MM.1S (cell line): ENCODE measurements at regions not wholly inside any gene's neighbourhood (a gene's known extent, or its start where the extent isn't known, plus 50 kb on each side); places are given as distances from the start of the nearest gene placed in this dataset.

Source experiments
- DNase-seq: peaks from one replicate; pipeline ENCODE4 v3.0.0-alpha.2; 2015
- H2AFZ ChIP-seq: fragments of 300-600 bp; sonication (generic); 2 replicates; pipeline ENCODE4 v1.6.0; 2016; ENCODE audit warnings: antibody characterized with exemption, low read length
- H3F3A ChIP-seq: fragments of 300-600 bp; sonication (generic); 2 replicates; pipeline ENCODE4 v1.6.1; 2016; ENCODE audit warnings: mild to moderate bottlenecking, antibody characterized with exemption, low read length, moderate library complexity, mixed read lengths; ENCODE audit not compliant: insufficient read depth
- H3K27ac ChIP-seq: fragments of 300-600 bp; sonication (generic); 2 replicates; pipeline ENCODE4 v1.5.1; 2016; ENCODE audit warnings: mild to moderate bottlenecking, low read length
- H3K27me3 ChIP-seq: fragments of 300-600 bp; sonication (generic); replicated peaks from 2 replicates; pipeline ENCODE4 v1.6.0; 2016; ENCODE audit warnings: low read length; ENCODE audit not compliant: insufficient read depth
- H3K36me3 ChIP-seq: fragments of 300-600 bp; sonication (generic); replicated peaks from 2 replicates; pipeline ENCODE4 v1.6.1; 2016; ENCODE audit warnings: mild to moderate bottlenecking, low read length, mixed read lengths; ENCODE audit not compliant: insufficient read depth
- H3K4me1 ChIP-seq: fragments of 300-600 bp; sonication (generic); 2 replicates; pipeline ENCODE4 v1.6.1; 2016; ENCODE audit warnings: low read length, mixed read lengths
- H3K4me2 ChIP-seq: fragments of 300-600 bp; sonication (generic); 2 replicates; pipeline ENCODE4 v1.6.0; 2016; ENCODE audit warnings: low read depth, low read length
- H3K4me3 ChIP-seq: fragments of 300-600 bp; sonication (generic); 2 replicates; pipeline ENCODE4 v1.5.1; 2016; ENCODE audit warnings: low read length, mixed read lengths
- H3K79me2 ChIP-seq: fragments of 300-600 bp; sonication (generic); 2 replicates; pipeline ENCODE4 v1.6.1; 2016; ENCODE audit warnings: mixed run types, low read length, mixed read lengths
- H3K9ac ChIP-seq: fragments of 300-600 bp; sonication (generic); 2 replicates; pipeline ENCODE4 v1.6.1; 2016; ENCODE audit warnings: low read length, mixed read lengths
- H3K9me2 ChIP-seq: fragments of 300-600 bp; sonication (generic); replicated peaks from 2 replicates; pipeline ENCODE4 v1.6.1; 2016; ENCODE audit warnings: mild to moderate bottlenecking, low read length, mixed read lengths; ENCODE audit not compliant: insufficient read depth
- H3K9me3 ChIP-seq: fragments of 300-600 bp; sonication (generic); replicated peaks from 2 replicates; pipeline ENCODE4 v1.6.1; 2016; ENCODE audit warnings: mild to moderate bottlenecking, low read length, mixed read lengths; ENCODE audit not compliant: insufficient read depth
- H4K20me1 ChIP-seq: fragments of 300-600 bp; sonication (generic); 2 replicates; pipeline ENCODE4 v1.6.1; 2016; ENCODE audit warnings: mild to moderate bottlenecking, low read length, moderate library complexity, mixed read lengths; ENCODE audit not compliant: insufficient read depth
- EZH2 ChIP-seq: fragments of 300-600 bp; sonication (generic); optimal IDR thresholded peaks from 2 replicates; pipeline ENCODE3; 2017; ENCODE audit warnings: low read depth, mild to moderate bottlenecking, antibody characterized with exemption, low read length, mixed read lengths
- EZH2phosphoT487 ChIP-seq: fragments of 300-600 bp; sonication (generic); IDR thresholded peaks from 2 replicates; pipeline ENCODE4 v1.6.1; 2018; ENCODE audit warnings: antibody characterized with exemption, low read length
- TF ChIP-seq, protein P1 (sequence below): fragments of 300-600 bp; sonication (generic); IDR thresholded peaks from 2 replicates; pipeline ENCODE4 v1.5.1; 2016; ENCODE audit warnings: antibody characterized with exemption, low read length, mixed read lengths

DNA sequence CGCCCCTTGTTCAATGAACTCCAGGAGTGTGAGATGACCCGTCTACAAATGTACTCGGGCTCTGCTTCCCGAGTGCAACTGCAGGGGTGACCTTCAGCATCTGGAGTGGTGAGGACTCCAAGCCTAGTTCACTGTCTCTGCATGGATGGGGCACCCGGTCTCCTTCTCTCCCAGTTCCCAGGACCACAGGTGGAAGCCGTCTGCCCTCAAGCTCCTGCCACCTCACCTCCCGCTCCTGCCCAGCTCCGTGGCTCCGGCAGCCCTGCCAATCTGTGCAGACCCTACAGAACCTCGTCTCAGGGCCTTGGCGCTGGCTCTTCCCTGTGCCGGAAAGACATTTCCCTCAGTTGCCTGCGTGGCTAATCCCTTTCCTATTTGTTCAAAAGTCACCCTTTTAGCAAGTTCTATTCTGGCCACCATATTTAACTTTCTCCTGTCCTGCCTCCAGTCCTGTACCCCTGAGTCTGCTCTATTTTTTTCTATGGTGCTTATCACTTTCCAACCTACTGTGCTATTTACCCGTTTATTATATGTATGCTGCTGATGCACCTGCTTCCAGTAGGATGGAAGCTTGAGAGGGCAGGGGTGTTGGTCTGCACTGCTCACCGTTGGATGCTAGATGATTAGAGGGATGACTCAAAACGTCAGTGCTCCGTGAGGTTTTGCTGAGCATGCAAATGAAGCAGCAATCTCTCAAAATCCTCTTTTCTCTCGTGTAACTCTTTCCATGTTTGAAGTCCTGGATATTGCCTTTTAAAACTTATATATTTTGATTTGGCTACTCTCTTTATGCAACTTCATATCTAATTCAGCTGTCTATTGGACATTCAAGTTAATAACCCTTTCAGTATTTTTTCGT, 641.4 kb downstream of the ACTR3B start:
- TF ChIP-seq, protein P1, sequence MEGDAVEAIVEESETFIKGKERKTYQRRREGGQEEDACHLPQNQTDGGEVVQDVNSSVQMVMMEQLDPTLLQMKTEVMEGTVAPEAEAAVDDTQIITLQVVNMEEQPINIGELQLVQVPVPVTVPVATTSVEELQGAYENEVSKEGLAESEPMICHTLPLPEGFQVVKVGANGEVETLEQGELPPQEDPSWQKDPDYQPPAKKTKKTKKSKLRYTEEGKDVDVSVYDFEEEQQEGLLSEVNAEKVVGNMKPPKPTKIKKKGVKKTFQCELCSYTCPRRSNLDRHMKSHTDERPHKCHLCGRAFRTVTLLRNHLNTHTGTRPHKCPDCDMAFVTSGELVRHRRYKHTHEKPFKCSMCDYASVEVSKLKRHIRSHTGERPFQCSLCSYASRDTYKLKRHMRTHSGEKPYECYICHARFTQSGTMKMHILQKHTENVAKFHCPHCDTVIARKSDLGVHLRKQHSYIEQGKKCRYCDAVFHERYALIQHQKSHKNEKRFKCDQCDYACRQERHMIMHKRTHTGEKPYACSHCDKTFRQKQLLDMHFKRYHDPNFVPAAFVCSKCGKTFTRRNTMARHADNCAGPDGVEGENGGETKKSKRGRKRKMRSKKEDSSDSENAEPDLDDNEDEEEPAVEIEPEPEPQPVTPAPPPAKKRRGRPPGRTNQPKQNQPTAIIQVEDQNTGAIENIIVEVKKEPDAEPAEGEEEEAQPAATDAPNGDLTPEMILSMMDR, result no peak
- TF ChIP-seq EZH2phosphoT487 (no peak), EZH2 (no peak)
- H3K9me3 ChIP-seq, result no peaks in the 10 kb centered on the region
- H3K27ac ChIP-seq, result no peak overlapping the region
- no peaks in the 10 kb centered on the region for H3K4me1 ChIP-seq
- H3K4me3 ChIP-seq, result no peak overlapping the region
- no peaks in the 10 kb centered on the region for H3F3A ChIP-seq
- no peaks in the 10 kb centered on the region for H3K36me3 ChIP-seq
- no peak overlapping the region for H3K9ac ChIP-seq
- H3K9me2 ChIP-seq, result no peaks in the 10 kb centered on the region
- H4K20me1 ChIP-seq, result no peaks in the 10 kb centered on the region
- H3K4me2 ChIP-seq, result no peak overlapping the region
- H3K79me2 ChIP-seq, result no peaks in the 10 kb centered on the region
- no peak overlapping the region for H2AFZ ChIP-seq
- no peak for DNase-seq
- no peaks in the 10 kb centered on the region for H3K27me3 ChIP-seq

DNA sequence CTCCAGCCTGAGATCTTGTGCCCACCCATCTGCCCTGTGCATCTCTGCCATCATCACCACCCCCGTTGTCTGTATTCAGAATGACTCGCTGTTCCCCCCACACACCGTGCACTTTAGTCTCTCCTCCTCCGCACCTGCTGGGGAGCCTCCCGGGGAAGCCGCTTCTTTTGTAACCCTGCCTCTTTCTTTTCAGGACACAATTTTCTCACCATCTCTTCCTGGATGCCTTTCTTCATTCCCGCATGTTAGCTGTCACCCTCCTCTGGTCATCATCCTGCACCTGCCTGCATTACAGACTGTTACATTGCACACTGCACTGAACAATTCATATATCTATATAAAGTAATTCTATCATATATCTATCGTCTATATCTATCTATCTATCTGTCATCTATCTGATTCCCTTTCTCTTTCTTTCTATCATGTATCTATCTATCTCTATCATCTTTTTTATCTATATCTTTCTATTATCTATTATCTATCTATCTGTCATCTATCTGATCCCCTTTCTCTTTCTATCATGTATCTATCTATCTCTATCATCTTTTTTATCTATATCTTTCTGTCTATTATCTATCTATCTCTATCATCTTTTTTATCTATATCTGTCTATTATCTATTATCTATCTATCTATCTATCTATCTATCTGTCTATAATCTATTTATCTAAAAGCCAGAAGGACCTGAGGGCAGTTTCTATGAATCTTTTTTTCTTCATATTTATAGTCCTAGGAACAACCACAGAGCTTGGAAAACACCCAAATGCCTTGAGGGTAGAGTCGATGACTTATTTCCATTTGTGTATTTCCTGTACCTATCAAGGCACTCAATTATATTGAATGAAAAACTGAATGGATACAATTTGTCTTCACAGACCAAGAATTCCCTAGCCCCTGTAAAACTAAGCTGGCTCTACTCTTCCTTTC, 642.5 kb downstream of the ACTR3B start:
- Histone ChIP-seq H3K27ac (no peak overlapping the region), H3K4me1 (no peaks in the 10 kb centered on the region), H3K79me2 (no peaks in the 10 kb centered on the region), H4K20me1 (no peaks in the 10 kb centered on the region), H2AFZ (no peak overlapping the region), H3F3A (no peaks in the 10 kb centered on the region), H3K4me3 (no peak overlapping the region), H3K9ac (no peak overlapping the region), H3K4me2 (no peak overlapping the region), H3K9me2 (no peaks in the 10 kb centered on the region), H3K36me3 (no peaks in the 10 kb centered on the region), H3K27me3 (no peaks in the 10 kb centered on the region), H3K9me3 (no peaks in the 10 kb centered on the region)
- TF ChIP-seq EZH2, result no peak
- TF ChIP-seq, protein P1, result no peak
- TF ChIP-seq EZH2phosphoT487, result no peak
- DNase-seq, result no peak

DNA sequence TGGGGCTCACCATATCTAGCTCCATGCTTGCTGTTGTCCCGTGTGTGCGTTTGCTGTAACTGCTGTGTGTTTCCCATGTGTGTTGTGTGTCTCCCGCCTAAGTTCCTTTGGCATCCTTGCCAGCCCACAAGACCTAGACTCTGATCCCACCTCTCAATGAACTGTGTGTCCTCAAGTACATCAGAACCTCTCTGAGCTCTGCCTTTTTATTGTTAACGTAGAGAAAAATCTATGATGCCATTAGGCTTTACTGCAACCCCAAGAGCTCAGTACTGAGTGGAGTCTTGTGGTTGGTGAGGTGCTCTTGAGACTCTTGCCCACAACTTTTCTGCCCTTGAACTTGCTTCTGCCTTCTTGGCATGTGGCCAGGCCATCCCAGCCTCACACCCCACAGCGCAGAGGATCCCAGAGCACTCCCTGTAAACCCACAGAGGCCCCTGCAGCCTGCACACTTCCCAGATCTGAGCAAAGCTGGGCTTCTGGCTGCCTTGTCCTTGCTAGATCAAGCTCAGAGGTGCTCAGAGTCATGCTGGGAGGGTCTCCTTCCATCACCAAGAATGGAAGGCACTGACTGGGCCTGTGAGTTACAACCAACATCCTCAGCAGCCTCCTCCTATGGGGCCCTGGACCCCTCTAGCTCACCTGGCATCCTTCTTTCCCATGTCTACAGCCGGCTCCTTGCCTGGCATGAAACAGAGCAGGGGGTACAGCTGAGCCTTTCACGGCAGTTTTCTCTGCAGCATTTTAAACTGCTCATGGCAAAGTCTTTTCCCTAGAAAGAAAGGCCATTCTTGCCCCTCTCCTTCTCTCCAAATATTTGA, 643.4 kb downstream of the ACTR3B start:
- Histone ChIP-seq H3K27ac (no peak overlapping the region), H4K20me1 (no peaks in the 10 kb centered on the region), H3K36me3 (no peaks in the 10 kb centered on the region), H3K79me2 (no peaks in the 10 kb centered on the region), H3K9me2 (no peaks in the 10 kb centered on the region), H3F3A (no peaks in the 10 kb centered on the region), H3K4me3 (no peak overlapping the region), H3K4me2 (no peak overlapping the region), H3K9me3 (no peaks in the 10 kb centered on the region), H2AFZ (no peak overlapping the region), H3K27me3 (no peaks in the 10 kb centered on the region), H3K4me1 (no peaks in the 10 kb centered on the region), H3K9ac (no peak overlapping the region)
- DNase-seq, result no peak
- TF ChIP-seq EZH2 (no peak), EZH2phosphoT487 (no peak)
- TF ChIP-seq, protein P1, result no peak
